Stimulated activated CD8-positive, alpha-beta memory T cell treated with anti-CD3 and anti-CD28 coated beads, Interleukin-7, amount 100 ng/mL, for 48 hours (primary cell): ENCODE measurements at regions not wholly inside any gene's neighbourhood (a gene's known extent, or its start where the extent isn't known, plus 50 kb on each side); places are given as distances from the start of the nearest gene placed in this dataset.

ENCODE experiments used
- DNase-seq, 2 donors: peaks; one replicate each; pipeline ENCODE4 v3.0.0-alpha.2; 2020; ENCODE audit warnings: low read depth in 1 of 2; ENCODE audit errors: extremely low read depth in 1 of 2

- DNase-seq, result no peak
Observed at GRCh38 chrX:109842611-109843010, 109.6 kb upstream of the ACSL4 start.

- no peak for DNase-seq
Observed at GRCh38 chrX:109843963-109844751, 111.1 kb upstream of the ACSL4 start.

- no peak for DNase-seq
Observed at GRCh38 chrX:109844986-109845385, 111.9 kb upstream of the ACSL4 start.

GRCh38 chrX:109845996-109846395 lies 112.9 kb upstream of the ACSL4 start:
- no peak for DNase-seq

GRCh38 chrX:109847257-109848187 lies 114.5 kb upstream of the ACSL4 start:
- no peak for DNase-seq

GRCh38 chrX:109848461-109849050 lies 115.5 kb upstream of the ACSL4 start:
- DNase-seq, result no peak

- DNase-seq, result no peak
Observed at GRCh38 chrX:109854096-109854495, 121.0 kb upstream of the ACSL4 start.

- no peak for DNase-seq
Observed at GRCh38 chrX:109855501-109855900, 122.4 kb upstream of the ACSL4 start.

- no peak for DNase-seq
Observed at GRCh38 chrX:109856974-109857373, 123.9 kb upstream of the ACSL4 start.

GRCh38 chrX:109857584-109858228 lies 124.6 kb upstream of the ACSL4 start:
- no peak for DNase-seq

GRCh38 chrX:109858602-109859341 lies 125.7 kb upstream of the ACSL4 start:
- DNase-seq, result no peak

- no peak for DNase-seq
Observed at GRCh38 chrX:109859651-109860050, 126.6 kb upstream of the ACSL4 start.

- no peak for DNase-seq
Observed at GRCh38 chrX:109862433-109862832, 129.4 kb upstream of the ACSL4 start.

GRCh38 chrX:109863811-109864210 lies 130.8 kb upstream of the ACSL4 start:
- DNase-seq, result no peak

- no peak for DNase-seq
Observed at GRCh38 chrX:109871121-109871888, 131.6 kb upstream of the TMEM164 start.

- no peak for DNase-seq
Observed at GRCh38 chrX:109872021-109872732, 130.7 kb upstream of the TMEM164 start.

GRCh38 chrX:109873574-109873973 lies 129.3 kb upstream of the TMEM164 start:
- DNase-seq, result no peak

GRCh38 chrX:109873983-109874382 lies 128.9 kb upstream of the TMEM164 start:
- DNase-seq, result no peak

GRCh38 chrX:109874548-109874947 lies 128.4 kb upstream of the TMEM164 start:
- DNase-seq, result no peak
